A172 (cell line): ENCODE measurements at regions not wholly inside any gene's neighbourhood (a gene's known extent, or its start where the extent isn't known, plus 50 kb on each side); places are given as distances from the start of the nearest gene placed in this dataset.

Source experiments
- DNase-seq: peaks from one replicate; pipeline ENCODE4 v3.0.0-alpha.2; 2015; ENCODE audit warnings: low spot score

DNA sequence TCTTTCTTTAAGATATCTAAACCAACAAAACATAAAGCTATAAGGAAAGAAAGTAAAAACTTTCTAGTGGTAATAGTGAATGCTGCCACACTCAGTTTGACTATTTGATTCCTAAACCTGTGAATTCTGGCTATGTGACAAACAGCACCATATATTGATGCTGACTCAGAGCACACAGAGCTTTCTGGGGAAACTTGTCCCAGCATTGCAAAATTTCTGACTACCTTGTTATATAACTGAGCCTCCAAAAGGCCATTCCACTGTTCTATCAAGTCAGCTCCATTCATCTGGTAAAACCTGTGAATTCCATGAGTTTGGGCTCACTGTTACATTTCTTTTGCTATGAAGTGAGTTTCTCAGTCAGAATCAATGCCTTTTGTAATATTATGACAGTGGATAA is 1229.7 kb downstream of the PCDH18 start:
- DNase-seq, result no peak

DNA sequence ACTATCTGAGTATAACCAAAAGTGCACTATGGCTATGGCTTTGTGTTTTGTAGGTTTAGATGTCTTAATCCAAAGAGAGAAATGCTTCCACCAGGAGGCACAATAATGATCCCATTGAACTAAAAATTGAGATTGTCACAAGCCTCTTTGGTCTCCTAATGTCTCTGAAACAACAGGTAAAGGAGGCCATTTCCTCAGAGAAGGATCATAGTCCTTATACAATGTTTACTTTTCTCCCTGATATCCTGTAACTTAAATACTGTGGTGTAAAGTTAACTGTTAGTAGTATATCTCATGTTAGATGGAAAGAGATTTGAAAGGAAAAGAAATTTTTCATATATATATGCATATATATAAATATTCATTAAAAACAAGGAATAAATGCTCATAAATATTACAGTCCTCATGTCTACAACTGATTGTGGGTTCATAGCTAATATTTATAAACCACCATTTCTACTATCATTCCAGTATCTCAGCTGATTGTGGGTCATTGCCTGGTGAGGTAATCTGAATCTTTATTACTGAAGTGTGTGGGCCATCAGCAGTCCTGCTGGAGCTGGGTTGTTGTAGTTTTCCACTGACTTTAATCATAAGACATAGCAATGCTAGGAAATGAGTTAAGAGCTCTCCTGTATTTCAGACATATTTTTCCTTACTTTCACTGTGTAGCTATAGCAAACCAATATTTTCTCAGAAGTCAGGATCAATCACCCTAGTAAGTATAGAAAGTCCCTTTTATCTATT is 1230.4 kb downstream of the PCDH18 start:
- no peak for DNase-seq

DNA sequence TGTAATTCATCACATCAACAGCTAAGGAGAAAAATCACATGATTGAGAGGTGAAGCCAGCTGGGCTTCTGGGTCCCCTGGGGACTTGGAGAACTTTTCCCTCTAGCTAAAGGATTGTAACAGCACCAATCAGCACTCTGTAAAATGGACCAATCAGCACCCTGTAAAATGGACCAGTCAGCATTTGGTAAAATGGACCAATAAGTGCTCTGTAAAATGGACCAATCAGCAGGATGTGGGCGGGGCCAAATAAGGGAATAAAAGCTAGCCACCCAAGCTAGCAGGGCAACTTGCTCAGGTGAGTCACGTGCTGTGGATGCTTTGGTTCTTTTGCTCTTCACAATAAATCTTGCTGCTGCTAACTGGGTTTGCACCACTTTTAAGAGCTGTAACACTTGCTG is 1248.3 kb downstream of the PCDH18 start:
- DNase-seq, result no peak

GRCh38 chr4:136281889-136282288 is 1250.4 kb downstream of the PCDH18 start:
- no peak for DNase-seq

DNA sequence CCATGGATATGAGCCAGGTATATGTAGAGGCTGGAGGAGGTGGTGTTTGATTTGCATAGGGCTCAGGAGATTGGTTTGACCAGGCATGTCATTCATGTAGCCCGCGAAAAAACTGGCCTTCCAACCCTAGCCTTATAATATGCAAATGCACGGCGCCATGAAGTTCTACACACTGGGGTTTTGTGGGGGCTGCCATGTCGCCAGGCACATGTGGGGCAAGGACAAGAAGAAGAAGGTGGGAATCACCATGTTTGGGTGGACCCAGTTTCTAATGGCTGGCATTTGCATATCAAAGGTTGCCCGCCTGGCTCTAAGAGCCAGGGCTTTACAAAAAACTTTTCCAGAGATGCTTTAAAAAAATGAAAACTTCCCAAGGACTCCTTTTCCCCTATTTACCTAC is 1251.0 kb downstream of the PCDH18 start:
- no peak for DNase-seq

- peak; percentile 1 for DNase-seq
Measured at GRCh38 chr4:136277741-136278140, 1254.6 kb downstream of the PCDH18 start.

- no peak for DNase-seq
Measured at GRCh38 chr4:136246876-136247275, 1285.4 kb downstream of the PCDH18 start.

DNA sequence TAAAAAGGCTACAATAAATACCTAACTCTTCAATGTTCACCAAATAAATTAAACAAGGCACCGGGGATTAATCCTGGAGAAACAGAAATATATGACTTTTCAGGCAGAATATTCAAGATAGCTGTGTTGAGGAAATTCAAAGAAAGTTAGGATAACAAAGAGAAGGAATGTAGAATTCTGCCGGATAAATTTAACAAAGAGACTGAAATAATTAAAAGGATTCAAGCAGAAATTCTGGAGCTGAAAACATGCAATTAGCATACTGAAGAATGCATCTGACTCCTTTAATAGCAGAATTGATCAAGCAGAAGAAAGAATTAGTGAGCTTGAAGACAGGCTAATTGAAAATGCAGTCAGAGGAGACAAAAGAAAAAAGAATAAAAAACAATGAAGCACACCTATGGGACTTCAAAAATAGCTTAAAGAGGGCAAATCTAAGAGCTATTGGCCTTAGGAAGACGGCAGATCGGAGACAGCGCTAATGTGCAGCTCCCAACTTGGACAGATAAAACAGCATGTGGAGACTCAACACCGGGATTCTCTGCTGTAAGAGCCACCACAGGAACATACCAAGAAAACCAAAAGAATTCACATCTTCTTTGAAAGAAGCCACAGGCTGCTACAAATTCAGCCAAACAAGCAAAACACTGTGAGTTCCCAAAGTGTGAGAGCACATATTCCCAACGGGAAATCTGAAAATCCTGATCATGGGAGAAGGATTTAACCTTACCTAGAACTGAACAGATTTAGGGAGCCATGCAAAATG is 1290.9 kb downstream of the PCDH18 start:
- DNase-seq, result peak; percentile 1

GRCh38 chr4:136227315-136227714 is 1305.0 kb downstream of the PCDH18 start:
- no peak for DNase-seq

DNA sequence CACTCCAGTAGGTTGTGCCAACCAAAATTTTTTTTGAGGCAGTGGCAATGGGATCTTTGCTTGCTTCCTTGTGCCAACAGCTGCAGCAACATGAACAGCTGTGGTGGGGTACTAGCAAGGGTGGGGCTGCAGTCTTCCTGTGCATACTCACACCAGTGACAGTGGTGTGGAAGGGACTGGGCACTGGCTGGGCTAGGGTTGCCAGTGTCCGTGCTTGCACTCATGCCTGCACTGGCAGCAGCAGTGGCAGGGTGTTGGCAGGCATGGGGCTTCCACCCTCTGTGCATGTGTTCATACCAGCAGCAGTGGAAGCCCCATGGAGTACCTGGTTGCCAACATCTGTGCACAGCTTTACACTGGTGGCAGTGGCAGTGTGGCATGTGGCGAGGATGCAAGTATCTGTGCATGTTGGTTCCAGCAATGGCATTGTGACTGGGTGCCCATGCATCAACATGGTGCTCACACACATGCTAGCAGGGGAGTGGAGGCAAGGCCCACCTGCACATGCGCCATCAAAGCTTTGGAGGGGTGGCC is 1312.6 kb downstream of the PCDH18 start:
- no peak for DNase-seq

DNA sequence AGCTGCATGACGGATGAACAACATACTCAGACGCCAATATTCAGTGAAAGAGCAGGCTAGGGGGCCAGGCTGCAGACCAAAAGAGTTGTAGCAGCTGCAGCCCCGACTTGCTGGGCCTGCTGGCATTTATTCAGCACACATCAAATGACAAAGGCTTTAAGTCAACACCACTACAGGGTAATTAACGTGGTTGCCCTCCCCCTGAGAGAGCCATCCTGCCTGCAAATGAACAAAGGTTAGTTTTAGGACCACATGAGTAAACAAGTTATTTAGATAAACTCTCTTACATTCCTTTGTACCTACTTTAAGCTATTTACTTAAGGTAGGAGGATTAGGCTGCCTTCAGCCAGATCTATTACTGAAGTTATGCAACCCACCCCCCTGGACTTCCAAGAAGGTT is 1329.1 kb downstream of the PCDH18 start:
- no peak for DNase-seq

- no peak for DNase-seq
Measured at GRCh38 chr4:136198358-136198757, 1333.9 kb downstream of the PCDH18 start.

GRCh38 chr4:136194962-136195361 is 1337.3 kb downstream of the PCDH18 start:
- DNase-seq, result no peak

- DNase-seq, result no peak
Measured at GRCh38 chr4:136186650-136187049, 1345.6 kb downstream of the PCDH18 start.

GRCh38 chr4:136183513-136183912 is 1348.8 kb downstream of the PCDH18 start:
- DNase-seq, result no peak

DNA sequence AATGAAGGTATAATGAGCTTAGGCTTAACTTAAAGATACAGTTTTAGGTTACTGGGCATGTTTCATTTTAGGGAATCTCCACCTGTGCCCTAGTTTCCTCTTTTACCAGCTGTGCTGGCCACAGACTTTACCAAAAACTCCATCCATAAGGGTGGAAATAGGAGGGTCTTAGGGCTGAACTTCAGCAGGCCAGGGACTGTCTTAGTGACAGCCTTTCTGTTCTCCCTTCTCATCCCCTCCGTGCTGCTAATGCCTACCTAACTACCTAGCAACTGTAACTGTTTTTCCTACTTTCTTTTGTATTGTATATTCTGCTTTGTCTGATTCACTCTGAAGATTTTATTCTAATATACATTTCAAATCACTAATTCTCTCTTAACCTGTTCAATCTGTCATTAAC is 1375.3 kb downstream of the PCDH18 start:
- no peak for DNase-seq

GRCh38 chr4:136150046-136150445 is 1382.2 kb downstream of the PCDH18 start:
- DNase-seq, result no peak

DNA sequence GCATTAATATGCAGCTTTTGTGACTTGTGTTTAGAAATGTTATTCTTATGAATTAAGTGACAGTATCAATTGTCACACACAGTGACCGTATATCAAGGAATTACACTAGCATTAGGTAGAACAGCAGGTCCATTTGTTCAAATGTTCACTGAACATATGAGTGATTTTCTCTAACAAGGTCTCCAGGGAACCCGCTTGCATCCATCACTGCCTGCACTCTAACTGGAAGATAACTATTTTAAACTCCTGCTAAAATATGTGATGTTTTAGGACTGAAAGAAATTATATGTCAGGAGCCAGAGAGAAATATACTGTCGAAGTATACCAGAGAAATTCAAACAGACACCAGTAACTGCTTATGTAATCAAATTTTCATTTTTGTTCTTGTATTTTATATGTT is 1395.7 kb downstream of the PCDH18 start:
- DNase-seq, result no peak

DNA sequence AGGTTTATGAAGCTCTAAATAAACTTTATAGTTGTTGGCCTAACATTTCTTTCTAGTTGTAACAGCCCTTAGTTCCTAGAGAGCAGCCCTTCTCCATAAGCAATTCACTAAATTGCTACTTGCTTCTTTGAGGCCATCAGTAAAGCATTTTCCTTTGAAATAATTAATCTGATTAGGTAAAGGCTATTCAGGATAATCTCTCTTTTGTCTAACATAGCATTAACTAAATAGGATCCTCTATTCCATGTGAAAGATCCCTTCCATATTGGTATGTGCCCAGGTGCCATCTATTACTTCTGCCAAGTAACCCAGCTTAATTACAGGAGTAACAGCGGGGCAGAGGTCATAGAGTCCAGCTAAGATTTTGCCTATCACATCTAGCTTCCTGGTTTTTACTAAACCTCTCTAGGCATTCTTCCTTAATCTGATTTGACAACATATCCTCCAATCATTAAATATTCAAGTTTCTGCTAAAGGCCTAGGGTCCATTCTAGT is 1408.0 kb downstream of the PCDH18 start:
- DNase-seq, result no peak

GRCh38 chr4:136121426-136121825 is 1410.9 kb downstream of the PCDH18 start:
- no peak for DNase-seq

DNA sequence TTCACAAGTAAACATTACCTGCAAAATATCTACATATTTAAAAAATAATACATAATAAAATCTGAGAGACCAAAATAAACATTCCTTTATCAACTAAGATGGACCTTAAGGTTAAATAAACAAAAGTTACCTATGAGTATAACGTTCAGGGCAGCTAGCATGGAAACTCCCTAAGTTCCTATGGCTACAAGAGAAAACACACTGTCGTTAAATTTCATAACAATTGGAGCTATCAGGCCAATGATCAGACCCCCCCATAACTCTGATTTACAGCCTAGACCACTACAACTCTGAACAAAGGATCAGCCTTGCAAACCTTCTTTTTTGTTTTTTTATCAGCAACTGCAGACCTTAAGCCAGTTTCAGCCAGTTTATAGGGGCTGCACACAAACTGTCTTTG is 1418.4 kb downstream of the PCDH18 start:
- DNase-seq, result no peak

DNA sequence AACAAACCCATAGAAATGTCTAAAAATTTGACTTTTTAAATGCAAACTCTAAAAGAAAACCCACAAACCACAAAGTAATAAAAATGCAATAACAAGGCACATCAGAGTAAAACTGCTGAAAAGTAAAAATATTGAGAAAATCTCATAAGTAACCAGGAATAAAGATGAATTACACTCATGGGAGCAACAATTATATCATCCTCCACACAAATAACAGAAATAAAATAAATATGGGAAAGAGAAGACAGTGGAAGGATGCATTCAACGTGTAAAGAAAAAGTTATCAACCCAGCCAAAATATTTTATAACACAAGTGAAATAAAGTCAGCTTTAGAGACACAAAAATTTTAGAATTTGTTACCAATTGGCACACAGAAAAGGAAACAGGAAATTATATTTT is 1420.2 kb downstream of the PCDH18 start:
- no peak for DNase-seq

GRCh38 chr4:136106753-136107152 is 1425.5 kb downstream of the PCDH18 start:
- no peak for DNase-seq
